HepG2 (cell line): ENCODE measurements at regions not wholly inside any gene's neighbourhood (a gene's known extent, or its start where the extent isn't known, plus 50 kb on each side); places are given as distances from the start of the nearest gene placed in this dataset.

ENCODE experiments used
- ATAC-seq: fragments of 200-7000 bp; cut with Tn5 transposase; 3 replicates; pipeline ENCODE4 v1.9.1; 2020; ENCODE audit warnings: mild to moderate bottlenecking, moderate library complexity
- BruUV-seq: library from RNA; stranded (reverse); fragments of 400-500 nt; replicated peaks from 2 replicates; lab custom pipeline; 2021; lab: Mats Ljungman, UMichigan
- CTCF ChIA-PET: fragments of 300-600 bp; formaldehyde crosslinking; extraction: SDS; loops from one replicate; lab custom pipeline; 2021; ENCODE audit warnings: low total read pairs, inconsistent platforms, low intra/inter-chr PET ratio; lab: Yijun Ruan, JAX
- POLR2A ChIA-PET: fragments of 350-600 bp; sonication (Branson Sonifier 250); formaldehyde crosslinking; loops from one replicate; lab custom pipeline; 2020; ENCODE audit warnings: antibody characterized with exemption, inconsistent platforms; lab: Yijun Ruan, JAX
- DNase-seq: peaks from one replicate; pipeline ENCODE4 v3.0.0-alpha.2; 2015; ENCODE audit warnings: low spot score
- FAIRE-seq: peaks from 3 replicates; lab custom pipeline; 2011; peaks lifted over from hg19 to GRCh38; lab: Jason Lieb, UNC
- H2AFZ ChIP-seq: one replicate; pipeline ENCODE4 v1.6.1; 2011; ENCODE audit warnings: low read length, inconsistent platforms
- H3K27ac ChIP-seq: fragments of 300-600 bp; 3 replicates; pipeline ENCODE4 v1.8.0; 2011; ENCODE audit warnings: mixed run types, mild to moderate bottlenecking, mixed read lengths, low read length, inconsistent platforms; ENCODE audit not compliant: insufficient read depth; ENCODE audit errors: extremely low read length
- H3K27me3 ChIP-seq, 2 experiments: fragments of 200-600 bp in 1 of 2; 2 replicates in 1 of 2; 3 replicates in 1 of 2; pipeline versions ENCODE4 v1.6.0 to v1.8.0; 2011; ENCODE audit warnings: low read length in 2 of 2, mild to moderate bottlenecking in 2 of 2, moderate library complexity in 2 of 2, inconsistent platforms in 1 of 2; ENCODE audit not compliant: insufficient read depth in 2 of 2, control insufficient read depth in 1 of 2
- H3K36me3 ChIP-seq, 2 experiments: fragments of 200-600 bp in 1 of 2; replicated peaks in 1 of 2; 2 replicates in 1 of 2; 3 replicates in 1 of 2; pipeline versions ENCODE4 v1.5.1 to v1.8.0; 2011; ENCODE audit warnings: low read length in 2 of 2, inconsistent platforms in 1 of 2; ENCODE audit not compliant: insufficient read depth in 2 of 2, control insufficient read depth in 1 of 2
- H3K4me1 ChIP-seq: 2 replicates; pipeline ENCODE4 v1.5.1; 2012; ENCODE audit warnings: low read length, inconsistent platforms; ENCODE audit not compliant: insufficient read depth
- H3K4me2 ChIP-seq: 2 replicates; pipeline ENCODE4 v1.6.0; 2011; ENCODE audit warnings: low read depth, low read length, inconsistent platforms
- H3K4me3 ChIP-seq, 3 experiments: fragments of 200-600 bp in 1 of 3; sonication (generic), shearing (Covaris generic) in 1 of 3; replicated peaks in 1 of 3; 2 replicates each; pipeline ENCODE4 v1.5.1; 2011 to 2016; ENCODE audit warnings: low read length in 3 of 3, inconsistent platforms in 2 of 3, low read depth in 2 of 3, mild to moderate bottlenecking in 2 of 3, control low read depth in 1 of 3, mixed read lengths in 1 of 3; ENCODE audit not compliant: insufficient read depth in 1 of 3
- H3K79me2 ChIP-seq: one replicate; pipeline ENCODE4 v1.6.1; 2011; ENCODE audit warnings: low read length, inconsistent platforms; ENCODE audit not compliant: insufficient read depth
- H3K9ac ChIP-seq: 2 replicates; pipeline ENCODE4 v1.6.0; 2011; ENCODE audit warnings: mild to moderate bottlenecking, low read depth, low read length, inconsistent platforms; ENCODE audit not compliant: insufficient read depth
- H3K9me3 ChIP-seq: 2 replicates; pipeline ENCODE4 v1.5.1; 2012; ENCODE audit warnings: mild to moderate bottlenecking, low read length
- H4K20me1 ChIP-seq: 2 replicates; pipeline ENCODE4 v1.6.0; 2011; ENCODE audit warnings: inconsistent platforms, mild to moderate bottlenecking, low read length, moderate library complexity; ENCODE audit not compliant: insufficient read depth
- CBFB ChIP-seq: sonication (generic); formaldehyde crosslinking; IDR thresholded peaks from 2 replicates; pipeline ENCODE4 v1.4.0; 2020; ENCODE audit warnings: missing genetic modification reagents
- ONECUT2 ChIP-seq: sonication (generic); formaldehyde crosslinking; IDR thresholded peaks from 2 replicates; pipeline ENCODE4 v1.4.0; 2020; ENCODE audit warnings: missing genetic modification reagents
- SNAI1 ChIP-seq: sonication (generic); formaldehyde crosslinking; IDR thresholded peaks from 2 replicates; pipeline ENCODE4 v1.5.0; 2020; ENCODE audit warnings: mild to moderate bottlenecking, missing genetic modification reagents, borderline replicate concordance
- ZFY ChIP-seq: sonication (generic); formaldehyde crosslinking; IDR thresholded peaks from 2 replicates; pipeline ENCODE4 v1.4.0; 2020; ENCODE audit warnings: missing genetic modification reagents
- ZKSCAN5 ChIP-seq: sonication (generic); formaldehyde crosslinking; IDR thresholded peaks from 2 replicates; pipeline ENCODE4 v1.5.1; 2020; ENCODE audit warnings: mild to moderate bottlenecking, missing genetic modification reagents
- ZNF552 ChIP-seq: sonication (generic); formaldehyde crosslinking; IDR thresholded peaks from 2 replicates; pipeline ENCODE4 v1.9.0; 2022; ENCODE audit warnings: missing genetic modification reagents, mild to moderate bottlenecking, borderline replicate concordance
- WGBS: methylation state at CpG from one replicate; pipeline ENCODE4 v1.1.6; 2017; ENCODE audit warnings: low lambda C conversion rate; 5-methylcytosine and 5-hydroxymethylcytosine counted together
- in situ Hi-C: cut with HindIII; loops from 2 replicates; pipeline ENCODE4 v1.10.0; 2017; ENCODE audit warnings: low pct_unique_long_range_greater_than_20kb; ENCODE audit not compliant: extremely low pct_ligation_motif_present
- intact Hi-C: fragments of 100-400 bp; cut with micrococcal nuclease; formaldehyde crosslinking; loops from one replicate; pipeline ENCODE4 v1.10.0; 2022; ENCODE audit not compliant: unreplicated experiment
- TF ChIP-seq, protein P1 (sequence below): sonication (generic); formaldehyde crosslinking; IDR thresholded peaks from 2 replicates; pipeline ENCODE4 v1.4.0; 2020; ENCODE audit warnings: low read depth, mild to moderate bottlenecking, missing genetic modification reagents
- TF ChIP-seq, protein P2 (sequence below): sonication (generic); formaldehyde crosslinking; IDR thresholded peaks from 2 replicates; pipeline ENCODE4 v1.4.0; 2020; ENCODE audit warnings: missing genetic modification reagents
- TF ChIP-seq, protein P3 (sequence below): sonication (generic); formaldehyde crosslinking; conservative IDR thresholded peaks from 2 replicates; pipeline ENCODE4 v1.5.0; 2020; ENCODE audit warnings: missing genetic modification reagents
- TF ChIP-seq, protein P4 (sequence below): sonication (generic); formaldehyde crosslinking; IDR thresholded peaks from 2 replicates; pipeline ENCODE4 v1.5.0; 2020; ENCODE audit warnings: missing genetic modification reagents, mild to moderate bottlenecking, borderline replicate concordance
- TF ChIP-seq, protein P5 (sequence below): sonication (generic); formaldehyde crosslinking; IDR thresholded peaks from 2 replicates; pipeline ENCODE4 v1.4.0; 2020; ENCODE audit warnings: mild to moderate bottlenecking, low read depth, missing genetic modification reagents
- TF ChIP-seq, protein P6 (sequence below): IDR thresholded peaks from 2 replicates; pipeline ENCODE4 v1.6.1; 2018; ENCODE audit warnings: missing genetic modification reagents

DNA sequence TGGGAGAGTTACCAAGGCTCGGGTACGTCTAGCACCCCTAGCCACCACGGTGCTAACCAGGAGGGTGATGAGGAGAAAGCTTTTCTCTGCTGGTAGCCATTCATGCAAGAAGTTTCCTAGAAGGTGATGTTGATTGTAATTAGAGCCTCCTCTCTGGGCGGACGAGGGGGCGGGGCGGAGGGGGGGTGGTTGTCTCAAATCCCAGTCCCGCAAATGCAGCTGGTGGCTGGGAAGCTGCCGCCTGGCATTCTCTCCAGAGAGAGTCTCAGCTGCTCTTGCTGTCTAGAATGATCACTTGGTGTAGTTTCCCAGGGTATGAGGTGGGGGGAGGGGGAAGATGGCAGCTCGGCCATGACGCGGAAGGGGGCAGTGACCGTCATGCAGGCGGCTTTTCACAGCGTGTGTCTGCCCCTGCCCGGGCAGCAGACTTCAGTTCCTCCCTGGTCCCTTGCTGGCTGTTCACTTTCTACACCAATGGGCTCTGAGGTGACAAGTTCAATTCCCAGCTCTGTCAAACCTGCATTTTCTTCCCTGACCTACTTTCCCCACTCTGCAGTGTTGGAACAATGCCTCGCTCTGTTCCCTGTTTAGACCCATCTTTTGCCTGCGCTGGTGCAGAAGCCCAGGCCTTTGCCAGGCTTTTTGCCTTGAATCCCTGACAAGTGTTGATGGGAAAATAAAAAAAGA, 61.5 kb upstream of the KLF7 start:
- 65% methylated on average over 18 of the region's 18 CpGs for WGBS
- no peaks in the 10 kb centered on the region for H3K4me1 ChIP-seq
- H2AFZ ChIP-seq, result no peak overlapping the region
- no peaks in the 10 kb centered on the region for H3K9me3 ChIP-seq
- POLR2A ChIA-PET, result no interaction called here
- FAIRE-seq (no peak), ATAC-seq (no peak), DNase-seq (no peak)
- no peak for TF ChIP-seq ZFY
- intact Hi-C loops, result no loop called here
- H3K4me3 ChIP-seq, result no peak overlapping the region
- BruUV-seq, result no TSS peak
- no peak overlapping the region for H3K9ac ChIP-seq
- in situ Hi-C loops, result no loop called here
- CTCF ChIA-PET, result no interaction called here
- H3K36me3 ChIP-seq, result no peaks in the 10 kb centered on the region
- H3K4me2 ChIP-seq, result no peak overlapping the region
- H3K27me3 ChIP-seq, result no peaks in the 10 kb centered on the region; a peak in 1 of 5 replicates
- no peaks in the 10 kb centered on the region for H3K79me2 ChIP-seq
- no peak overlapping the region for H3K27ac ChIP-seq
- H4K20me1 ChIP-seq, result no peaks in the 10 kb centered on the region

DNA sequence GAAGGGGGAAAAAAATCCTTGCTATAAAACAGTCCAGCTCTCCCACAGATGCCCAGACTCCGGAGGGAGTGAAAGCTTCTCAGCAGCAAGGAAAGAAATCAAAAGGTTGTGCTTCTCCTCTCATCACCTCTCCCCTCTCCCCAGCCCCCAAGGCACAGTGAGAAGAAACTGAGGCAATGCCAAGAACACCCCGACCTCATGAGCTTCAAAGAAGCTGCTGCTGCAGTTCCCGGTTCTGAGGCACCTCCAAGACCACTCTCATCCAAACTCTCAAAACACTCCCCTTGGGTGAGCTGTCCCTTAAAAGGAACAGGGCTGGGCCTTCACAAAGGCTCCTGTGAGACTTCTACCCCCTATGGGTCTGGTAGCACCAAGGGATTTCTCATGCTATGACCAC, 62.0 kb upstream of the KLF7 start:
- 39% methylated on average over 3 of the region's 3 CpGs for WGBS
- Histone ChIP-seq H3K27me3 (no peaks in the 10 kb centered on the region; a peak in 1 of 5 replicates), H3K27ac (no peak overlapping the region), H3K4me3 (no peak overlapping the region), H3K4me1 (no peaks in the 10 kb centered on the region), H3K4me2 (no peak overlapping the region), H3K9me3 (no peaks in the 10 kb centered on the region), H2AFZ (no peak overlapping the region), H4K20me1 (no peaks in the 10 kb centered on the region), H3K36me3 (no peaks in the 10 kb centered on the region), H3K9ac (no peak overlapping the region), H3K79me2 (no peaks in the 10 kb centered on the region)
- DNase-seq (no peak), FAIRE-seq (no peak), ATAC-seq (no peak)
- in situ Hi-C loops (no loop called here), intact Hi-C loops (no loop called here)
- ChIA-PET CTCF (no interaction called here), POLR2A (no interaction called here)
- BruUV-seq, result no TSS peak
- TF ChIP-seq ZNF552 (CRISPR knock-in tag) (no peak), ZKSCAN5 (CRISPR knock-in tag) (no peak), CBFB (CRISPR knock-in tag) (no peak), ONECUT2 (CRISPR knock-in tag) (no peak), SNAI1 (CRISPR knock-in tag) (no peak)
- TF ChIP-seq, protein P1, sequence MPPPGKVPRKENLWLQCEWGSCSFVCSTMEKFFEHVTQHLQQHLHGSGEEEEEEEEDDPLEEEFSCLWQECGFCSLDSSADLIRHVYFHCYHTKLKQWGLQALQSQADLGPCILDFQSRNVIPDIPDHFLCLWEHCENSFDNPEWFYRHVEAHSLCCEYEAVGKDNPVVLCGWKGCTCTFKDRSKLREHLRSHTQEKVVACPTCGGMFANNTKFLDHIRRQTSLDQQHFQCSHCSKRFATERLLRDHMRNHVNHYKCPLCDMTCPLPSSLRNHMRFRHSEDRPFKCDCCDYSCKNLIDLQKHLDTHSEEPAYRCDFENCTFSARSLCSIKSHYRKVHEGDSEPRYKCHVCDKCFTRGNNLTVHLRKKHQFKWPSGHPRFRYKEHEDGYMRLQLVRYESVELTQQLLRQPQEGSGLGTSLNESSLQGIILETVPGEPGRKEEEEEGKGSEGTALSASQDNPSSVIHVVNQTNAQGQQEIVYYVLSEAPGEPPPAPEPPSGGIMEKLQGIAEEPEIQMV (CRISPR knock-in tag), result no peak
- TF ChIP-seq, protein P2, sequence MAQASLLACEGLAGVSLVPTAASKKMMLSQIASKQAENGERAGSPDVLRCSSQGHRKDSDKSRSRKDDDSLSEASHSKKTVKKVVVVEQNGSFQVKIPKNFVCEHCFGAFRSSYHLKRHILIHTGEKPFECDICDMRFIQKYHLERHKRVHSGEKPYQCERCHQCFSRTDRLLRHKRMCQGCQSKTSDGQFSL (CRISPR knock-in tag), result no peak
- TF ChIP-seq, protein P3, sequence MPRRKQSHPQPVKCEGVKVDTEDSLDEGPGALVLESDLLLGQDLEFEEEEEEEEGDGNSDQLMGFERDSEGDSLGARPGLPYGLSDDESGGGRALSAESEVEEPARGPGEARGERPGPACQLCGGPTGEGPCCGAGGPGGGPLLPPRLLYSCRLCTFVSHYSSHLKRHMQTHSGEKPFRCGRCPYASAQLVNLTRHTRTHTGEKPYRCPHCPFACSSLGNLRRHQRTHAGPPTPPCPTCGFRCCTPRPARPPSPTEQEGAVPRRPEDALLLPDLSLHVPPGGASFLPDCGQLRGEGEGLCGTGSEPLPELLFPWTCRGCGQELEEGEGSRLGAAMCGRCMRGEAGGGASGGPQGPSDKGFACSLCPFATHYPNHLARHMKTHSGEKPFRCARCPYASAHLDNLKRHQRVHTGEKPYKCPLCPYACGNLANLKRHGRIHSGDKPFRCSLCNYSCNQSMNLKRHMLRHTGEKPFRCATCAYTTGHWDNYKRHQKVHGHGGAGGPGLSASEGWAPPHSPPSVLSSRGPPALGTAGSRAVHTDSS, result no peak
- TF ChIP-seq, protein P4, sequence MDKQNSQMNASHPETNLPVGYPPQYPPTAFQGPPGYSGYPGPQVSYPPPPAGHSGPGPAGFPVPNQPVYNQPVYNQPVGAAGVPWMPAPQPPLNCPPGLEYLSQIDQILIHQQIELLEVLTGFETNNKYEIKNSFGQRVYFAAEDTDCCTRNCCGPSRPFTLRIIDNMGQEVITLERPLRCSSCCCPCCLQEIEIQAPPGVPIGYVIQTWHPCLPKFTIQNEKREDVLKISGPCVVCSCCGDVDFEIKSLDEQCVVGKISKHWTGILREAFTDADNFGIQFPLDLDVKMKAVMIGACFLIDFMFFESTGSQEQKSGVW (CRISPR knock-in tag), result no peak
- TF ChIP-seq, protein P5, sequence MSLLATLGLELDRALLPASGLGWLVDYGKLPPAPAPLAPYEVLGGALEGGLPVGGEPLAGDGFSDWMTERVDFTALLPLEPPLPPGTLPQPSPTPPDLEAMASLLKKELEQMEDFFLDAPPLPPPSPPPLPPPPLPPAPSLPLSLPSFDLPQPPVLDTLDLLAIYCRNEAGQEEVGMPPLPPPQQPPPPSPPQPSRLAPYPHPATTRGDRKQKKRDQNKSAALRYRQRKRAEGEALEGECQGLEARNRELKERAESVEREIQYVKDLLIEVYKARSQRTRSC (CRISPR knock-in tag), result no peak
- TF ChIP-seq, protein P6, sequence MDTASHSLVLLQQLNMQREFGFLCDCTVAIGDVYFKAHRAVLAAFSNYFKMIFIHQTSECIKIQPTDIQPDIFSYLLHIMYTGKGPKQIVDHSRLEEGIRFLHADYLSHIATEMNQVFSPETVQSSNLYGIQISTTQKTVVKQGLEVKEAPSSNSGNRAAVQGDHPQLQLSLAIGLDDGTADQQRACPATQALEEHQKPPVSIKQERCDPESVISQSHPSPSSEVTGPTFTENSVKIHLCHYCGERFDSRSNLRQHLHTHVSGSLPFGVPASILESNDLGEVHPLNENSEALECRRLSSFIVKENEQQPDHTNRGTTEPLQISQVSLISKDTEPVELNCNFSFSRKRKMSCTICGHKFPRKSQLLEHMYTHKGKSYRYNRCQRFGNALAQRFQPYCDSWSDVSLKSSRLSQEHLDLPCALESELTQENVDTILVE (CRISPR knock-in tag), result no peak
